Neuronal stem cell (in vitro differentiated cells): ENCODE measurements at regions not wholly inside any gene's neighbourhood (a gene's known extent, or its start where the extent isn't known, plus 50 kb on each side); places are given as distances from the start of the nearest gene placed in this dataset.

Experiments
- DNase-seq: peaks from one replicate; pipeline ENCODE4 v3.0.0-alpha.2; 2013; ENCODE audit warnings: low spot score
- H2AFZ ChIP-seq: one replicate; pipeline ENCODE4 v1.6.1; 2013; ENCODE audit warnings: mild to moderate bottlenecking, low read length, inconsistent platforms
- H2AK5ac ChIP-seq: 2 replicates; pipeline ENCODE4 v1.6.1; 2013; ENCODE audit warnings: low read depth, mild to moderate bottlenecking, inconsistent platforms, low read length, moderate library complexity, mixed read lengths
- H2BK120ac ChIP-seq: 2 replicates; pipeline ENCODE4 v1.6.1; 2013; ENCODE audit warnings: low read depth, mild to moderate bottlenecking, inconsistent platforms, low read length, moderate library complexity, mixed read lengths
- H2BK12ac ChIP-seq: one replicate; pipeline ENCODE4 v1.6.1; 2013; ENCODE audit warnings: low read length, inconsistent platforms
- H2BK15ac ChIP-seq: 2 replicates; pipeline ENCODE4 v1.6.1; 2013; ENCODE audit warnings: mild to moderate bottlenecking, low read length, inconsistent platforms, mixed read lengths
- H2BK5ac ChIP-seq: one replicate; pipeline ENCODE4 v1.6.1; 2013; ENCODE audit warnings: inconsistent platforms, mild to moderate bottlenecking, low read length, moderate library complexity
- H3K14ac ChIP-seq: one replicate; pipeline ENCODE4 v1.6.1; 2013; ENCODE audit warnings: low read length, inconsistent platforms
- H3K18ac ChIP-seq: 2 replicates; pipeline ENCODE4 v1.6.1; 2013; ENCODE audit warnings: low read length, inconsistent platforms
- H3K23ac ChIP-seq: 2 replicates; pipeline ENCODE4 v1.6.1; 2013; ENCODE audit warnings: low read depth, mild to moderate bottlenecking, mixed read lengths, low read length, inconsistent platforms; ENCODE audit not compliant: poor library complexity
- H3K27ac ChIP-seq: replicated peaks from 3 replicates; pipeline ENCODE4 v1.5.1; 2013; ENCODE audit warnings: low read length, inconsistent platforms
- H3K27me3 ChIP-seq, 3 experiments: 2 replicates each; pipeline ENCODE4 v1.6.1; 2013; ENCODE audit warnings: low read length in 3 of 3, mild to moderate bottlenecking in 2 of 3, inconsistent platforms in 1 of 3, low read depth in 1 of 3, mixed read lengths in 1 of 3, moderate library complexity in 1 of 3; ENCODE audit not compliant: control insufficient read depth in 3 of 3, insufficient read depth in 3 of 3
- H3K36me3 ChIP-seq, 2 donors: replicated peaks in 1 of 2; 2 replicates each; pipeline ENCODE4 v1.6.1; 2013; ENCODE audit warnings: low read length in 2 of 2; ENCODE audit not compliant: control insufficient read depth in 2 of 2, insufficient read depth in 2 of 2
- H3K4ac ChIP-seq: 2 replicates; pipeline ENCODE4 v1.6.1; 2013; ENCODE audit warnings: inconsistent platforms, mild to moderate bottlenecking, low read length, moderate library complexity
- H3K4me1 ChIP-seq, 2 donors: 1 replicate in 1 of 2; 2 replicates in 1 of 2; pipeline ENCODE4 v1.6.1; 2013; ENCODE audit warnings: low read length in 2 of 2, low read depth in 1 of 2; ENCODE audit not compliant: control insufficient read depth in 2 of 2, insufficient read depth in 1 of 2
- H3K4me2 ChIP-seq: one replicate; pipeline ENCODE4 v1.6.1; 2013; ENCODE audit warnings: mild to moderate bottlenecking, low read length, inconsistent platforms; ENCODE audit not compliant: insufficient read depth, poor library complexity, severe bottlenecking
- H3K4me3 ChIP-seq, 2 donors: 2 replicates each; pipeline ENCODE4 v1.5.1; 2013; ENCODE audit warnings: low read length in 2 of 2, mild to moderate bottlenecking in 2 of 2, inconsistent platforms in 1 of 2, moderate library complexity in 1 of 2
- H3K79me1 ChIP-seq: one replicate; pipeline ENCODE4 v1.6.1; 2013; ENCODE audit warnings: low read depth, mild to moderate bottlenecking, inconsistent platforms, low read length, moderate library complexity
- H3K9ac ChIP-seq: one replicate; pipeline ENCODE4 v1.6.1; 2013; ENCODE audit warnings: mild to moderate bottlenecking, low read depth, low read length, inconsistent platforms; ENCODE audit not compliant: poor library complexity
- H3K9me3 ChIP-seq, 2 donors: replicated peaks in 1 of 2; 2 replicates each; pipeline versions ENCODE3 to v1.6.1; 2013; ENCODE audit warnings: low read length in 2 of 2, mild to moderate bottlenecking in 2 of 2, inconsistent platforms in 1 of 2, low read depth in 1 of 2, mixed read lengths in 1 of 2, moderate library complexity in 1 of 2; ENCODE audit not compliant: control insufficient read depth in 2 of 2, insufficient read depth in 1 of 2
- H4K8ac ChIP-seq: one replicate; pipeline ENCODE4 v1.6.1; 2013; ENCODE audit warnings: low read depth, mild to moderate bottlenecking, inconsistent platforms, low read length, moderate library complexity
- H4K91ac ChIP-seq: one replicate; pipeline ENCODE4 v1.6.1; 2013; ENCODE audit warnings: low read length, low read depth, mild to moderate bottlenecking, inconsistent platforms; ENCODE audit not compliant: poor library complexity
- WGBS, 2 donors: extraction: QIAGEN DNeasy Blood & Tissue Kit; methylation state at CpG; one replicate each; pipeline ENCODE4 v1.1.7; 2013; ENCODE audit warnings: missing lambda C conversion rate in 2 of 2, mixed read lengths in 1 of 2; ENCODE audit not compliant: insufficient read length in 2 of 2, insufficient replicate concordance in 1 of 2; ENCODE audit errors: extremely low coverage in 2 of 2; 5-methylcytosine and 5-hydroxymethylcytosine counted together

DNA sequence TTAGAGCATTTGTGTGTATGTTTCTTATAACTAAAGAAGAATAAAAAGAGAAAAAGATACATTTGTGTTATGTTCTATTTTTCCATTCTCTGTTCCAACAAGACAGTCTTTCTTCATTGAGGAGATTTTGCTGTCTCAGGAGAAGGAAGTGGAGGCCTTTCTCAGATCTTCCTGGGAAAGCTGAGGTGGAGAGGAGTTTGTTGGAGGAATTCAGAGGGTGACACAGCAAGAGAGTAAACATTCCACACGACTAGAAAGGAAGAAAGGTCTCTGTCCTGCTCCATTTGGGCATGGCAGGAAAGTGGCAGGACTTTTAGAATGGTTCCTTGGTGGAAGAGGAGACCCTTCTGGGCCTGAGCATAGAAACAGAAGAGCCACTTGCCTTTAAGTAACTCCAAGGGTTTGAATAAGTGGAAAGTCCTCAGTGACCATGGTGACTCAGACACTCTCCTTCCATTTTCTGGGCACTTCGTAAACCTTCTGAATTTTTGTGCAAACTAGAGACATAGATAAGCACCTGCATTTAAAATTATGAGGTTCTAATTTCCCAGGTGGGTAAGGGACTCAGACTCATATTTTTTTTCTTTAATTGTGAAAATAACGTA is 52.3 kb upstream of the COL5A2 start:
- peak overlapping the region; percentile 18 for H2AFZ ChIP-seq
- no peak overlapping the region for H2BK120ac ChIP-seq
- no peaks in the 10 kb centered on the region for H3K79me1 ChIP-seq
- no peak overlapping the region for H3K14ac ChIP-seq
- H2AK5ac ChIP-seq, result no peak overlapping the region
- H2BK12ac ChIP-seq, result no peak overlapping the region
- no peak overlapping the region for H2BK5ac ChIP-seq
- no peaks in the 10 kb centered on the region for H3K27me3 ChIP-seq
- H3K36me3 ChIP-seq, result no peaks in the 10 kb centered on the region
- WGBS, 2 donors, result no CpG with 5 or more reads among the region's 3 CpGs
- no peaks in the 10 kb centered on the region for H3K9me3 ChIP-seq
- H3K9ac ChIP-seq, result no peak overlapping the region
- no peak overlapping the region for H4K8ac ChIP-seq
- H2BK15ac ChIP-seq, result no peak overlapping the region
- H3K23ac ChIP-seq, result no peak overlapping the region
- no peak overlapping the region for H3K27ac ChIP-seq
- H3K4me1 ChIP-seq, result no peaks in the 10 kb centered on the region
- H4K91ac ChIP-seq, result no peak overlapping the region
- no peak overlapping the region for H3K4me3 ChIP-seq
- no peak overlapping the region for H3K4me2 ChIP-seq
- no peak overlapping the region for H3K18ac ChIP-seq
- DNase-seq, result no peak
- H3K4ac ChIP-seq, result no peak overlapping the region

- H3K4me3 ChIP-seq, result no peak overlapping the region
- H3K14ac ChIP-seq, result no peak overlapping the region
- no peaks in the 10 kb centered on the region for H3K36me3 ChIP-seq
- H3K4ac ChIP-seq, result no peak overlapping the region
- no peak overlapping the region for H2BK120ac ChIP-seq
- no peak overlapping the region for H3K4me2 ChIP-seq
- H2AFZ ChIP-seq, result no peak overlapping the region
- DNase-seq, result no peak
- no peak overlapping the region for H3K18ac ChIP-seq
- H4K91ac ChIP-seq, result no peak overlapping the region
- no peak overlapping the region for H2BK5ac ChIP-seq
- no peak overlapping the region for H3K9ac ChIP-seq
- H4K8ac ChIP-seq, result no peak overlapping the region
- H2BK12ac ChIP-seq, result no peak overlapping the region
- H3K27ac ChIP-seq, result no peak overlapping the region
- no peak overlapping the region for H2AK5ac ChIP-seq
- no peaks in the 10 kb centered on the region for H3K9me3 ChIP-seq
- H3K27me3 ChIP-seq, result no peaks in the 10 kb centered on the region
- H3K79me1 ChIP-seq, result no peaks in the 10 kb centered on the region
- H3K23ac ChIP-seq, result no peak overlapping the region
- no peak overlapping the region for H2BK15ac ChIP-seq
- no peaks in the 10 kb centered on the region for H3K4me1 ChIP-seq
These were observed 53.3 kb upstream of the COL5A2 start for GRCh38 chr2:189232759-189233406.

- Histone ChIP-seq H3K9ac (no peak overlapping the region), H3K27ac (no peak overlapping the region)
- no CpG with 5 or more reads among the region's 2 CpGs for WGBS, 2 donors
These were observed 54.0 kb upstream of the COL5A2 start for GRCh38 chr2:189233527-189233926.

DNA sequence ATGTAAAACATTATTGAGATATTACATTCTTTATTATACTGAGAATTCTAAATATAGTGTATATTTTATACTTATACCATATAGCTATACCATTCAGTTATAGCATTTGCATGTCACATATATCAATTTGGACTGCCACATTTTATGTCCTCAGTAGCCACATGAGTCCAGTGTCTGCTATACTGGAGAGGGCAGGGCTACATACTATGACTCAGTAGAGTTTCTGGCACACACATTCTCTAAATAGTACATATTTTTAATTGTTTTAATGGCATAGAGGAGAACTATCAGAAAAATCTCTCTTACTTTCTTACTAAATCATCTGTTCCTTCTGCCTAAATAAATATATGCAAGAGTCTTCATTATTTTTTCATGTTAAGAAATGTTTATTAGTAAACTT is 55.4 kb upstream of the COL5A2 start:
- Histone ChIP-seq H3K4me1 (no peaks in the 10 kb centered on the region), H2BK15ac (no peak overlapping the region), H2BK5ac (no peak overlapping the region), H3K27me3 (no peaks in the 10 kb centered on the region), H4K8ac (no peak overlapping the region), H3K4me3 (no peak overlapping the region), H3K14ac (no peak overlapping the region), H2AK5ac (no peak overlapping the region), H3K36me3 (no peaks in the 10 kb centered on the region), H3K9me3 (no peaks in the 10 kb centered on the region), H3K9ac (no peak overlapping the region), H3K79me1 (no peaks in the 10 kb centered on the region), H3K4ac (no peak overlapping the region), H2BK120ac (no peak overlapping the region), H2BK12ac (no peak overlapping the region), H3K23ac (no peak overlapping the region), H2AFZ (no peak overlapping the region), H3K27ac (no peak overlapping the region), H3K18ac (no peak overlapping the region), H4K91ac (no peak overlapping the region), H3K4me2 (no peak overlapping the region)
- no peak for DNase-seq

More at GRCh38 chr2:189233527-189233926, 54.0 kb upstream of the COL5A2 start:
- H2AFZ ChIP-seq, result no peak overlapping the region
- H2BK120ac ChIP-seq, result no peak overlapping the region
- no peak overlapping the region for H3K23ac ChIP-seq
- no peak overlapping the region for H2AK5ac ChIP-seq
- H3K36me3 ChIP-seq, result no peaks in the 10 kb centered on the region
- H4K8ac ChIP-seq, result no peak overlapping the region
- H3K79me1 ChIP-seq, result no peaks in the 10 kb centered on the region
- no peak overlapping the region for H3K18ac ChIP-seq
- no peaks in the 10 kb centered on the region for H3K4me1 ChIP-seq
- no peak overlapping the region for H3K14ac ChIP-seq
- no peaks in the 10 kb centered on the region for H3K27me3 ChIP-seq
- no peaks in the 10 kb centered on the region for H3K9me3 ChIP-seq
- H3K4me2 ChIP-seq, result no peak overlapping the region
- H4K91ac ChIP-seq, result no peak overlapping the region
- H2BK12ac ChIP-seq, result no peak overlapping the region
- H3K4me3 ChIP-seq, result no peak overlapping the region
- H2BK5ac ChIP-seq, result no peak overlapping the region
- no peak overlapping the region for H2BK15ac ChIP-seq
- no peak for DNase-seq
- H3K4ac ChIP-seq, result no peak overlapping the region
